ENCODE measurements at regions not wholly inside any gene's neighbourhood (a gene's known extent, or its start where the extent isn't known, plus 50 kb on each side); places are given as distances from the start of the nearest gene placed in this dataset.

DNA sequence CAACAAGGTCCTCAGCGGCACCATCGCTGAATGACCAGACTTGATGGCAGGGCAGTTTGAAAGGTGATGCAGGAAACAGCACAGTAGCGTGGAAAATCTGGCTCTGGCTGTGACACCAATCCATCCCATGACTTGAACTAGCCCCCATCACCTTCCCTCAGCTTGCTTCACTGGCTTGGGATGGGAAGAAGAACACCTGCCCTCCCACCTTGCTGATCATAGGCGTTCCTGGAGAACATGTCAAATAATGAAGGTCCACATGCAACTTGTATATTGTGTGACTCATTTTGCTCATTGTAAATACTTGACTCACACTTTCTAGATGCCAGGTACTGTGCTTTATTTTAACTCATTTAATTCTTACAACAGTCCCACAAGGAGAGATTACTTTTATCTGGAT, 292.4 kb upstream of the SPRED2 start:
- H3K4me3 Mint-ChIP-seq, result no peak overlapping the region
- no peak overlapping the region for H3K27ac Mint-ChIP-seq
- no peaks in the 10 kb centered on the region for H3K36me3 Mint-ChIP-seq (ENCODE audit: low read depth)
- ChIA-PET POLR2A (no interaction called here), CTCF (no interaction called here)
- no peak for DNase-seq
- no peaks in the 10 kb centered on the region for H3K9me3 Mint-ChIP-seq
- no peaks in the 10 kb centered on the region for H3K27me3 Mint-ChIP-seq
- H3K4me1 Mint-ChIP-seq, result no peaks in the 10 kb centered on the region

GRCh38 chr2:65724336-65724735, 291.9 kb upstream of the SPRED2 start:
- Mint-ChIP-seq H3K36me3 (ENCODE audit: low read depth) (no peaks in the 10 kb centered on the region), H3K9me3 (no peaks in the 10 kb centered on the region), H3K27me3 (no peaks in the 10 kb centered on the region), H3K4me3 (no peak overlapping the region), H3K27ac (no peak overlapping the region), H3K4me1 (no peaks in the 10 kb centered on the region)
- ChIA-PET CTCF (no interaction called here), POLR2A (no interaction called here)
- no peak for DNase-seq

- no peak for DNase-seq
- Mint-ChIP-seq H3K27ac (no peak overlapping the region), H3K4me3 (no peak overlapping the region), H3K9me3 (no peaks in the 10 kb centered on the region), H3K27me3 (peaks cover 4% of the 10 kb centered on the region), H3K36me3 (ENCODE audit: low read depth) (no peaks in the 10 kb centered on the region), H3K4me1 (no peaks in the 10 kb centered on the region)
- CTCF ChIA-PET, result no interaction called here
- POLR2A ChIA-PET, result no interaction called here
Measured at GRCh38 chr2:65722028-65722778, 289.8 kb upstream of the SPRED2 start.

DNA sequence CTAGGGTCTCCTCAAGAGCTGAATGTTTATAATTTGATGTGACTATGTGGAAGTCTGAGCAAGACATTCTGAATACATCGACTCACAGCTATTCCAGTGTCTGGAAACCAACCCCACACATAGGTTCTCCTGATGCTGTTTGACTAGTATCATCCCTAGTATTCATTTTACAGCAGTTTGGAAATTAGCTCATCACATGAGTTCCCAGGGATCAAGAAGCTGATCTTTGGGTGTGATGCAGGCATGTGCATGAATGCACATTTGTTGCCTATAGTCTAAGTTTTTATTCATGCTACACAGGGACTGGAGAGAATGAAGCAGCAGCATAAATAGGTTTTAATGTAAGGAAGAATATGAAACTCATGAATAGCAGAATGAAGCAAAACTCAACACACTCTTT, 284.3 kb upstream of the SPRED2 start:
- Mint-ChIP-seq H3K27me3 (peaks cover 14% of the 10 kb centered on the region), H3K27ac (no peak overlapping the region)
- POLR2A ChIA-PET, result no interaction called here

GRCh38 chr2:65715323-65715722, 282.9 kb upstream of the SPRED2 start:
- Mint-ChIP-seq H3K36me3 (ENCODE audit: low read depth) (no peaks in the 10 kb centered on the region), H3K9me3 (no peaks in the 10 kb centered on the region), H3K4me1 (no peaks in the 10 kb centered on the region), H3K4me3 (no peak overlapping the region), H3K27me3 (peaks cover 14% of the 10 kb centered on the region), H3K27ac (no peak overlapping the region)
- ChIA-PET POLR2A (no interaction called here), CTCF (no interaction called here)
- no peak for DNase-seq

More for the DNA sequence above, 284.3 kb upstream of the SPRED2 start:
- Mint-ChIP-seq H3K4me3 (no peak overlapping the region), H3K4me1 (no peaks in the 10 kb centered on the region), H3K9me3 (no peaks in the 10 kb centered on the region), H3K36me3 (ENCODE audit: low read depth) (no peaks in the 10 kb centered on the region)
- DNase-seq, result no peak
- CTCF ChIA-PET, result no interaction called here

GRCh38 chr2:65714866-65715265, 282.5 kb upstream of the SPRED2 start:
- no peaks in the 10 kb centered on the region for H3K36me3 Mint-ChIP-seq (ENCODE audit: low read depth)
- ChIA-PET POLR2A (no interaction called here), CTCF (no interaction called here)
- DNase-seq, result no peak
- H3K27ac Mint-ChIP-seq, result no peak overlapping the region
- H3K27me3 Mint-ChIP-seq, result peaks cover 14% of the 10 kb centered on the region
- H3K4me3 Mint-ChIP-seq, result no peak overlapping the region
- H3K4me1 Mint-ChIP-seq, result no peaks in the 10 kb centered on the region
- H3K9me3 Mint-ChIP-seq, result no peaks in the 10 kb centered on the region

GRCh38 chr2:65711863-65712262, 279.5 kb upstream of the SPRED2 start:
- Mint-ChIP-seq H3K4me1 (no peaks in the 10 kb centered on the region), H3K9me3 (no peaks in the 10 kb centered on the region), H3K4me3 (no peak overlapping the region), H3K27ac (no peak overlapping the region), H3K27me3 (peaks cover 8% of the 10 kb centered on the region), H3K36me3 (ENCODE audit: low read depth) (no peaks in the 10 kb centered on the region)
- DNase-seq, result no peak
- ChIA-PET POLR2A (no interaction called here), CTCF (no interaction called here)

DNA sequence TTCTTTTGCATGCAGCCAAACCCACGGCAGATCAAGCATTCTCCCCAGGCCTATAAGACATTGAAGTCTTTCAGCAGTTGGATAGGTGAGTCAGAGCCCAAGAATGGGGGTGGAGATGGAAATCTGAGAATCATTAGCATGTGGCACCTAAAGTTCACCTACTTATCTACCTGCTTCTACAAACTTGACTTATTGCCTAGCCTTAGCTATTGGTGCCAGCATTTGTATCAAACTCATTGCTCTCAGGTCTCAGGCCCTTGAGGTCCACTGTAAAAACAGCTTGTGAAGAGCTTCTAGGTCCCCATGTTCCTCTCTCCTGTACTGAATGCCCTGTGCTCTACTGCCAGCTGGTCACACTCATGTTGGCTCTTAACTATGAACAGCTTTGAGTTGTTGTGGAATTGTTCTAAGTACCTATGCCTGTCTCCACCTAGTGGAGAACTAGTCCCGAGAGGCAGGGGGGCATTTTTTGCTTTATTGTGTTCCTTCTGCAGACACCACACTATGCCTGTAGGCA, 278.4 kb upstream of the SPRED2 start:
- H3K27me3 Mint-ChIP-seq, result peaks cover 8% of the 10 kb centered on the region
- DNase-seq, result no peak

DNA sequence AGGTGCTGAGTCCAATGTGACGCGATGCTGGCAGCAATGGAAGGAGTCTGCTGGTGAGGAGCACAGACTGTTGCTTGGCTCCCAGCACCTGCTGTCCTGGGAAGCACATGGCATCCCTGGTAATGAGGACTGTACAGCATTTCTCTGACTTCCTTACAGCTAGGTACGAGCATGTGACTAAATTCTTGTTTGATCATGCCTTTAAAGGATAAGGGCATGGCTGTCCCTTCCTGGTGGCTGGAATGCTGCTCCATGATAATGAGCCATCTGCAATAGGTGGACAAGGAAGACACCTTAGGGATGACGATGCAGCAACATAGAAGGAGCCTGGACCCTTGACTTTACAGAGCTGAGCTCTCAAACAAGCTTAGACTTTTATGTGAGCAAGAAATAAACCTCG, 278.0 kb upstream of the SPRED2 start:
- ChIA-PET POLR2A (no interaction called here), CTCF (no interaction called here)
- Mint-ChIP-seq H3K27ac (no peak overlapping the region), H3K27me3 (peaks cover 8% of the 10 kb centered on the region), H3K9me3 (no peaks in the 10 kb centered on the region), H3K4me1 (no peaks in the 10 kb centered on the region), H3K4me3 (no peak overlapping the region), H3K36me3 (ENCODE audit: low read depth) (no peaks in the 10 kb centered on the region)
- no peak for DNase-seq

More for the DNA sequence above, 278.4 kb upstream of the SPRED2 start:
- Mint-ChIP-seq H3K4me3 (no peak overlapping the region), H3K27ac (no peak overlapping the region), H3K9me3 (no peaks in the 10 kb centered on the region), H3K36me3 (ENCODE audit: low read depth) (no peaks in the 10 kb centered on the region), H3K4me1 (no peaks in the 10 kb centered on the region)
- POLR2A ChIA-PET, result no interaction called here
- CTCF ChIA-PET, result no interaction called here

DNA sequence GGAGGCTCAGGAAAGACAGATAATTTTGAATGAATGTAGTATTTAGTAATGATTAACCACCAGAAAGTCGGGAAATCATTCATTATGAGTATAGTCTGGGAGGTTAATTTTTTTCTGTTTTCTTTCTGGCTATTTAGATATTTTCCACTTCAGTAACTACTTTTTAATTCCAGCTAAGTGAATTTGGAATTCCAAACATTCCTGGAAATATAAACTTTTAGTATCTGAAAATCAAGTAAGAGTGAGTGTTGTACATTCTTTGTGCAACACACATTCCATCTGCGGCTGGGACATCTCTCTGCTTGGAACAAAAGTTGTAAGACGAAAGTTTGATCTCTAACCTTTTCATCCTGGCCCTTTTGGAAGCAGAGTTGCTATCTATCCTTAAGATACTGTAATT, 275.7 kb upstream of the SPRED2 start:
- Mint-ChIP-seq H3K27ac (no peak overlapping the region), H3K27me3 (peaks cover 10% of the 10 kb centered on the region), H3K4me1 (no peaks in the 10 kb centered on the region), H3K36me3 (ENCODE audit: low read depth) (no peaks in the 10 kb centered on the region), H3K9me3 (no peaks in the 10 kb centered on the region), H3K4me3 (no peak overlapping the region)
- DNase-seq, result no peak
- ChIA-PET POLR2A (no interaction called here), CTCF (no interaction called here)

GRCh38 chr2:65706411-65706810, 274.0 kb upstream of the SPRED2 start:
- Mint-ChIP-seq H3K27me3 (peaks cover 9% of the 10 kb centered on the region), H3K4me3 (no peak overlapping the region), H3K9me3 (no peaks in the 10 kb centered on the region), H3K27ac (no peak overlapping the region), H3K36me3 (ENCODE audit: low read depth) (no peaks in the 10 kb centered on the region), H3K4me1 (no peaks in the 10 kb centered on the region)
- ChIA-PET POLR2A (no interaction called here), CTCF (no interaction called here)
- no peak for DNase-seq

DNA sequence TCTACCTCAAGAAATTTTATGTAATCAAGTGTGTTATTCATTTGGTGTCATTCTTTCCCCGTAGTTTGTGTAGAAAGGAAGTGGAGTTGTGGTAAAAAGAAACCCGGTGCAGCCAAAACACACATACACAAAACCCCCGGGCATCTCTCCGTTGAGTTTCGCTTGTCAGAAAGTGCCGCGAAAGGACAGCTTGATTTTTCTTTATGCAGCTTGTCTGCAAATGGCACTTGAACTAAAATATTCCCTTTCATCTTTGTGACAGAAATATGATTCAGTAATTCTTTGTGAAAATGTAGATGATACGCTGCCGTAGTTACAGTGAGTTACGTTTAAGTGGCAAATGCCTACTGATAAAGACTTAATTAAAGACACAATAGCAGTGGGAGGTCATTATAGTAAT, 268.8 kb upstream of the SPRED2 start:
- Mint-ChIP-seq H3K27me3 (peaks cover 9% of the 10 kb centered on the region), H3K36me3 (ENCODE audit: low read depth) (no peaks in the 10 kb centered on the region), H3K27ac (no peak overlapping the region), H3K4me3 (no peak overlapping the region), H3K9me3 (no peaks in the 10 kb centered on the region), H3K4me1 (no peaks in the 10 kb centered on the region)
- ChIA-PET CTCF (interaction anchor here (1.2 to 1.4 kb wide), 2 partner anchors 12 to 18 kb away, joined by 3 read pairs; no protein-coding TSS in a partner anchor), POLR2A (no interaction called here)
- DNase-seq, result no peak

GRCh38 chr2:65700720-65701119, 268.3 kb upstream of the SPRED2 start:
- no peak for DNase-seq
- CTCF ChIA-PET, result interaction anchor here (1.2 kb wide), 1 partner anchor 11 kb away, joined by 3 read pairs; no protein-coding TSS in a partner anchor
- H3K27ac Mint-ChIP-seq, result no peak overlapping the region
- POLR2A ChIA-PET, result no interaction called here
- H3K27me3 Mint-ChIP-seq, result peaks cover 9% of the 10 kb centered on the region
- H3K4me3 Mint-ChIP-seq, result no peak overlapping the region
- H3K9me3 Mint-ChIP-seq, result no peaks in the 10 kb centered on the region
- H3K4me1 Mint-ChIP-seq, result no peaks in the 10 kb centered on the region
- no peaks in the 10 kb centered on the region for H3K36me3 Mint-ChIP-seq (ENCODE audit: low read depth)

- no peak overlapping the region for H3K4me3 Mint-ChIP-seq
- H3K36me3 Mint-ChIP-seq (ENCODE audit: low read depth), result no peaks in the 10 kb centered on the region
- H3K27ac Mint-ChIP-seq, result no peak overlapping the region
- POLR2A ChIA-PET, result no interaction called here
- no peaks in the 10 kb centered on the region for H3K4me1 Mint-ChIP-seq
- peaks cover 9% of the 10 kb centered on the region for H3K27me3 Mint-ChIP-seq
- CTCF ChIA-PET, result interaction anchor here (1.2 kb wide), 1 partner anchor 11 kb away, joined by 3 read pairs; no protein-coding TSS in a partner anchor
- no peak for DNase-seq
- no peaks in the 10 kb centered on the region for H3K9me3 Mint-ChIP-seq
Measured at GRCh38 chr2:65700004-65700651, 267.7 kb upstream of the SPRED2 start.

Data from activated CD4-positive, alpha-beta T cell treated with anti-CD3 and anti-CD28 coated beads, Interleukin-2, amount 10 ng/mL, durations not matched to agents 7 days and 5 days (primary cell).